Right lobe of liver (tissue), 6 donors: ENCODE measurements at regions not wholly inside any gene's neighbourhood (a gene's known extent, or its start where the extent isn't known, plus 50 kb on each side); places are given as distances from the start of the nearest gene placed in this dataset.

ENCODE experiments used
- ATAC-seq, 4 donors: fragments of 200-7000 bp; cut with Tn5 transposase; one replicate each; pipeline ENCODE4 v1.9.1; 2020; ENCODE audit warnings: mild to moderate bottlenecking in 4 of 4, moderate library complexity in 4 of 4
- DNase-seq, 3 donors: peaks; one replicate each; pipeline ENCODE4 v3.0.0-alpha.2; 2020
- H3K27ac ChIP-seq, 3 donors: fragments of 200-600 bp; one replicate each; pipeline ENCODE4 v1.8.0; 2022
- H3K27me3 ChIP-seq, 2 donors: fragments of 200-600 bp; one replicate each; pipeline ENCODE4 v1.8.0; 2022
- H3K36me3 ChIP-seq, 4 donors: fragments of 200-600 bp; sonication (generic) in 1 of 4; one replicate each; pipeline versions ENCODE4 v1.5.1 to v1.8.0; 2017 to 2022; ENCODE audit warnings: control low read depth in 1 of 4
- H3K4me1 ChIP-seq, 4 donors: fragments of 200-600 bp; sonication (generic) in 1 of 4; one replicate each; pipeline versions ENCODE4 v1.5.1 to v1.8.0; 2017 to 2022; ENCODE audit warnings: control low read depth in 1 of 4
- H3K4me3 ChIP-seq, 3 donors: fragments of 200-600 bp; one replicate each; pipeline ENCODE4 v1.8.0; 2022
- H3K9me3 ChIP-seq, 4 donors: fragments of 200-600 bp; sonication (generic) in 1 of 4; one replicate each; pipeline versions ENCODE4 v1.5.1 to v1.8.0; 2017 to 2022; ENCODE audit warnings: control low read depth in 1 of 4
- CTCF ChIP-seq, 4 donors: fragments of 200-600 bp in 3 of 4; fragments of 450-650 bp in 1 of 4; IDR thresholded peaks; one replicate each; pipeline versions ENCODE4 v1.5.1 to v1.8.0; 2016 to 2022; ENCODE audit warnings: antibody characterized with exemption in 4 of 4, mild to moderate bottlenecking in 2 of 4
- POLR2A ChIP-seq: fragments of 450-650 bp; IDR thresholded peaks from one replicate; pipeline ENCODE4 v1.6.1; 2017; ENCODE audit warnings: antibody characterized with exemption, mild to moderate bottlenecking
- WGBS: methylation state at CpG from one replicate; pipeline ENCODE4 v1.1.6; 2018; ENCODE audit warnings: low coverage, low lambda C conversion rate; ENCODE audit not compliant: insufficient coverage; ENCODE audit errors: missing lambda C conversion rate; 5-methylcytosine and 5-hydroxymethylcytosine counted together
- intact Hi-C, 2 donors: fragments of 100-400 bp; cut with DNase I; formaldehyde crosslinking; loops; one replicate each; pipeline versions ENCODE4 v1.11.2 to v1.14.1; 2022
- donor health status: DM: no; HTN: yes; CAD: no.
- donor health status: DM: no; HTN: no; CAD: no.
- donor health status: DM: no; HTN: no; CAD: no.
- donor health status: DM: no; HTN: yes; CAD: no.
- donor health status: DM: no; HTN: yes; CAD: no.

GRCh38 chr4:159762672-159763071 is 659.8 kb downstream of the RAPGEF2 start:
- intact Hi-C loops, result no loop called here
- ATAC-seq (no peak), DNase-seq (no peak)
- no peaks in the 10 kb centered on the region for H3K9me3 ChIP-seq
- H3K27me3 ChIP-seq, result no peaks in the 10 kb centered on the region
- no peak overlapping the region for H3K4me3 ChIP-seq
- WGBS, result 60% methylated on average over 1 of the region's 1 CpG
- no peak overlapping the region for H3K27ac ChIP-seq
- no peaks in the 10 kb centered on the region for H3K4me1 ChIP-seq
- no peak for TF ChIP-seq CTCF (IDR thresholded peaks at IDR 0.05)
- no peak for TF ChIP-seq POLR2A
- H3K36me3 ChIP-seq, result no peaks in the 10 kb centered on the region

GRCh38 chr4:159764343-159764952 is 661.6 kb downstream of the RAPGEF2 start:
- H3K4me1 ChIP-seq, result no peaks in the 10 kb centered on the region
- no peaks in the 10 kb centered on the region for H3K27me3 ChIP-seq
- no peak for TF ChIP-seq POLR2A
- TF ChIP-seq CTCF (IDR thresholded peaks at IDR 0.05), result peak; percentile 58 to 62 (median 59)
- peak; percentile 78 to 87 (median 82) for ATAC-seq
- DNase-seq, result no peak
- no peaks in the 10 kb centered on the region for H3K9me3 ChIP-seq
- no peak overlapping the region for H3K4me3 ChIP-seq
- 30% methylated on average over 5 of the region's 5 CpGs for WGBS
- H3K36me3 ChIP-seq, result no peaks in the 10 kb centered on the region
- intact Hi-C loops, result no loop called here
- H3K27ac ChIP-seq, result no peak overlapping the region

- no peaks in the 10 kb centered on the region for H3K27me3 ChIP-seq
- ATAC-seq (no peak), DNase-seq (no peak)
- no peak overlapping the region for H3K4me3 ChIP-seq
- 77% methylated on average over 1 of the region's 1 CpG for WGBS
- H3K9me3 ChIP-seq, result no peaks in the 10 kb centered on the region
- TF ChIP-seq POLR2A, result no peak
- TF ChIP-seq CTCF (IDR thresholded peaks at IDR 0.05), result no peak
- no peak overlapping the region for H3K27ac ChIP-seq
- intact Hi-C loops, result no loop called here
- H3K36me3 ChIP-seq, result no peaks in the 10 kb centered on the region
- H3K4me1 ChIP-seq, result no peaks in the 10 kb centered on the region
Measured at GRCh38 chr4:159765382-159765781, 662.5 kb downstream of the RAPGEF2 start.

- H3K4me1 ChIP-seq, result no peaks in the 10 kb centered on the region
- TF ChIP-seq CTCF (IDR thresholded peaks at IDR 0.05) (no peak), POLR2A (no peak)
- H3K27me3 ChIP-seq, result no peaks in the 10 kb centered on the region
- H3K4me3 ChIP-seq, result no peak overlapping the region
- no peaks in the 10 kb centered on the region for H3K36me3 ChIP-seq
- H3K27ac ChIP-seq, result no peak overlapping the region
- intact Hi-C loops, result no loop called here
- WGBS, result 67% methylated on average over 7 of the region's 7 CpGs
- ATAC-seq, result no peak
- DNase-seq, result no peak
- H3K9me3 ChIP-seq, result no peaks in the 10 kb centered on the region
Measured at GRCh38 chr4:159766241-159766640, 663.4 kb downstream of the RAPGEF2 start.

- no peak for ATAC-seq
Measured at GRCh38 chr4:159767406-159767805, 664.5 kb downstream of the RAPGEF2 start.

More at GRCh38 chr4:159767406-159767805, 664.5 kb downstream of the RAPGEF2 start:
- TF ChIP-seq POLR2A, result no peak
- no peak for TF ChIP-seq CTCF (IDR thresholded peaks at IDR 0.05)
- DNase-seq, result no peak
- Histone ChIP-seq H3K27ac (no peak overlapping the region), H3K4me3 (no peak overlapping the region), H3K9me3 (peaks cover 0 to 2% (median 0%) of the 10 kb centered on the region in 4 donors), H3K36me3 (no peaks in the 10 kb centered on the region), H3K4me1 (no peaks in the 10 kb centered on the region), H3K27me3 (no peaks in the 10 kb centered on the region)
- intact Hi-C loops, result no loop called here
